ENCODE measurements at regions not wholly inside any gene's neighbourhood (a gene's known extent, or its start where the extent isn't known, plus 50 kb on each side); places are given as distances from the start of the nearest gene placed in this dataset.

- no peaks in the 10 kb centered on the region for H3K4me1 ChIP-seq
- no peak overlapping the region for H3K27ac ChIP-seq
- H3K9me3 ChIP-seq, result no peaks in the 10 kb centered on the region
- no peaks in the 10 kb centered on the region for H3K27me3 ChIP-seq
- no peak for DNase-seq (ENCODE audit: low spot score in 2 of 2)
- H3K36me3 ChIP-seq, result no peaks in the 10 kb centered on the region
- TF ChIP-seq POLR2AphosphoS5 (IDR thresholded peaks at IDR 0.05) (peak in 1 of 3 donors; percentile 15), POLR2A (IDR thresholded peaks at IDR 0.05) (no peak)
- intact Hi-C loops (cut with DNase I; ENCODE audit: low total_unique reads), result no loop called here
- no peak overlapping the region for H3K4me3 ChIP-seq
These were observed 64.5 kb upstream of the SCEL start for GRCh38 chr13:77470986-77471385.

- Histone ChIP-seq H3K27me3 (no peaks in the 10 kb centered on the region), H3K4me1 (no peaks in the 10 kb centered on the region), H3K36me3 (no peaks in the 10 kb centered on the region), H3K27ac (no peak overlapping the region), H3K4me3 (no peak overlapping the region), H3K9me3 (no peaks in the 10 kb centered on the region)
- TF ChIP-seq POLR2AphosphoS5 (IDR thresholded peaks at IDR 0.05), result no peak
- TF ChIP-seq CTCF (IDR thresholded peaks at IDR 0.05), result no peak
- TF ChIP-seq POLR2A (IDR thresholded peaks at IDR 0.05), result no peak
- no peak for DNase-seq (ENCODE audit: low spot score in 2 of 2)
- intact Hi-C loops (cut with DNase I; ENCODE audit: low total_unique reads), result no loop called here
These were observed 68.6 kb upstream of the SCEL start for GRCh38 chr13:77466753-77467422.

DNA sequence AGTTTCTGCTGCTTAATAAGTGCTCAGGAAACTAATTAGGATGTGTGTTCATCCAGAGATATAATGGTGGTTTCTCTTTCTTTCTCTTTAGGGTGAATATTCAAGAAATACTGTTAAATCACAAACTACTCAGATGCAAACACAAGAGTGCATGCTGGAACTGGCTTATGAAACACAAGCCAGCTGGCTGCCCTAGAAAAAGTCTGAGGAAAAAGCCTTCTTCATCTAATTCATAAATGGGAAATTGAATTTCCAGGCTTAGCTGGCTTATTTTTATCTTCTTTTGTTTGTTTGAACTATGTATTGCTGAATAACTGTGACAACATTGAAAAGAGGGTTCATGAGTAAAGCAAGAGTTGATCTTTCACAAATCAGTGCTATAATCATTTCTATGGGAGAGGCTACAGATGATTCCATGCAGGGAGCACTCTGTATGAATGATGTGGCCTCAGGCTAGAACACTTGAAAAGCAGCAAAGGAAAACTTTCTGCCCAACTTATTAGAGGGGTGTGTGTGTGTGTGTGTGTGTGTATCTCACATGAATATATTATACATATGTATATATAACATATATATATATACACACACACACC lies 69.8 kb upstream of the SCEL start:
- Histone ChIP-seq H3K36me3 (no peaks in the 10 kb centered on the region), H3K4me3 (no peak overlapping the region), H3K4me1 (no peaks in the 10 kb centered on the region), H3K27me3 (no peaks in the 10 kb centered on the region), H3K9me3 (no peaks in the 10 kb centered on the region), H3K27ac (no peak overlapping the region)
- intact Hi-C loops (cut with DNase I; ENCODE audit: low total_unique reads), result no loop called here
- DNase-seq (ENCODE audit: low spot score in 2 of 2), result no peak
- TF ChIP-seq POLR2A (IDR thresholded peaks at IDR 0.05), result no peak
- TF ChIP-seq POLR2AphosphoS5 (IDR thresholded peaks at IDR 0.05), result no peak
- no peak for TF ChIP-seq CTCF (IDR thresholded peaks at IDR 0.05)

- Histone ChIP-seq H3K9me3 (no peaks in the 10 kb centered on the region), H3K4me1 (no peaks in the 10 kb centered on the region), H3K27me3 (no peaks in the 10 kb centered on the region), H3K36me3 (no peaks in the 10 kb centered on the region), H3K27ac (no peak overlapping the region), H3K4me3 (no peak overlapping the region)
- DNase-seq (ENCODE audit: low spot score in 2 of 2), result no peak
- intact Hi-C loops (cut with DNase I; ENCODE audit: low total_unique reads), result no loop called here
- TF ChIP-seq CTCF (IDR thresholded peaks at IDR 0.05) (no peak), POLR2AphosphoS5 (IDR thresholded peaks at IDR 0.05) (no peak), POLR2A (IDR thresholded peaks at IDR 0.05) (no peak)
These were observed 75.3 kb upstream of the SCEL start for GRCh38 chr13:77460195-77460594.

DNA sequence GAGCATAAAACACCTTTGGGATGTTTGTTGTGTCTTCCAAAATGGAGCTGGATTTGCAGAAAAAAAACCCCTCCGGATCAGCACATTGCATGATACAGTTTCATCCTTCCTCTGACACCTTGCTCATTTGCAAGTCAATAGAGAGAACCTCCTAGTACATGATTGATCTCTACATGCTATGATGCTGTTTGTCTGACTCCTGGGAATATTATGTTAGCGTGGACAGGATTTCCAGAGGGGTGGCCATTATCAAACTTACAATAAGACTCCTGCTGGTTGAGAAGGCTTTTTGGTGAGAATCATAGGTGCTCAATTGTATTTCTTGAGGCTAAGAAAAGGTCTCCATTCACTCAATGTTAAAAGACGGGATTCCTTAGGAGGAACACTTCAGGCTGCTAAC lies 75.9 kb upstream of the SCEL start:
- H3K9me3 ChIP-seq, result no peaks in the 10 kb centered on the region
- H3K27ac ChIP-seq, result no peak overlapping the region
- no peaks in the 10 kb centered on the region for H3K27me3 ChIP-seq
- H3K4me3 ChIP-seq, result no peak overlapping the region
- TF ChIP-seq POLR2AphosphoS5 (IDR thresholded peaks at IDR 0.05) (no peak), POLR2A (IDR thresholded peaks at IDR 0.05) (no peak), CTCF (IDR thresholded peaks at IDR 0.05) (no peak)
- intact Hi-C loops (cut with DNase I; ENCODE audit: low total_unique reads), result no loop called here
- DNase-seq (ENCODE audit: low spot score in 2 of 2), result no peak
- no peaks in the 10 kb centered on the region for H3K4me1 ChIP-seq
- H3K36me3 ChIP-seq, result no peaks in the 10 kb centered on the region

Measured in breast epithelium (tissue), 4 donors.